Neuron (in vitro differentiated cells): ENCODE measurements at regions not wholly inside any gene's neighbourhood (a gene's known extent, or its start where the extent isn't known, plus 50 kb on each side); places are given as distances from the start of the nearest gene placed in this dataset.

Experiments
- H2AFZ ChIP-seq: one replicate; pipeline ENCODE4 v1.6.1; 2013; ENCODE audit warnings: low read depth, mild to moderate bottlenecking, inconsistent platforms, low read length, moderate library complexity
- H3K27me3 ChIP-seq: one replicate; pipeline ENCODE4 v1.6.1; 2013; ENCODE audit warnings: low read length; ENCODE audit not compliant: insufficient read depth
- H3K36me3 ChIP-seq: one replicate; pipeline ENCODE4 v1.6.1; 2013; ENCODE audit warnings: low read length; ENCODE audit not compliant: insufficient read depth
- H3K4me1 ChIP-seq: one replicate; pipeline ENCODE4 v1.6.1; 2013; ENCODE audit warnings: low read length; ENCODE audit not compliant: insufficient read depth
- H3K4me3 ChIP-seq: 2 replicates; pipeline ENCODE4 v1.5.1; 2013; ENCODE audit warnings: mild to moderate bottlenecking, low read length, moderate library complexity
- H3K9me3 ChIP-seq: one replicate; pipeline ENCODE4 v1.6.1; 2013; ENCODE audit warnings: low read length

GRCh38 chr16:16905850-16906249 is 526.9 kb downstream of the NPIPA7 start:
- H3K4me3 ChIP-seq, result no peak overlapping the region
- no peaks in the 10 kb centered on the region for H3K4me1 ChIP-seq
- no peak overlapping the region for H2AFZ ChIP-seq
- H3K36me3 ChIP-seq, result no peaks in the 10 kb centered on the region
- H3K27me3 ChIP-seq, result no peaks in the 10 kb centered on the region
- H3K9me3 ChIP-seq, result no peaks in the 10 kb centered on the region

GRCh38 chr16:16907089-16907488 is 528.1 kb downstream of the NPIPA7 start:
- H2AFZ ChIP-seq, result no peak overlapping the region
- H3K27me3 ChIP-seq, result no peaks in the 10 kb centered on the region
- H3K4me1 ChIP-seq, result no peaks in the 10 kb centered on the region
- H3K4me3 ChIP-seq, result no peak overlapping the region
- H3K36me3 ChIP-seq, result no peaks in the 10 kb centered on the region
- H3K9me3 ChIP-seq, result no peaks in the 10 kb centered on the region

GRCh38 chr16:16908077-16908476 is 529.1 kb downstream of the NPIPA7 start:
- no peaks in the 10 kb centered on the region for H3K36me3 ChIP-seq

GRCh38 chr16:16909126-16909525 is 530.2 kb downstream of the NPIPA7 start:
- Histone ChIP-seq H3K4me1 (no peaks in the 10 kb centered on the region), H3K36me3 (no peaks in the 10 kb centered on the region), H3K4me3 (no peak overlapping the region), H3K27me3 (no peaks in the 10 kb centered on the region), H2AFZ (no peak overlapping the region), H3K9me3 (no peaks in the 10 kb centered on the region)

More at GRCh38 chr16:16908077-16908476, 529.1 kb downstream of the NPIPA7 start:
- H3K4me3 ChIP-seq, result no peak overlapping the region
- H3K4me1 ChIP-seq, result no peaks in the 10 kb centered on the region
- H2AFZ ChIP-seq, result no peak overlapping the region
- H3K27me3 ChIP-seq, result no peaks in the 10 kb centered on the region
- no peaks in the 10 kb centered on the region for H3K9me3 ChIP-seq

GRCh38 chr16:16910666-16911065 is 531.7 kb downstream of the NPIPA7 start:
- no peaks in the 10 kb centered on the region for H3K4me1 ChIP-seq
- no peaks in the 10 kb centered on the region for H3K27me3 ChIP-seq
- no peak overlapping the region for H3K4me3 ChIP-seq
- H2AFZ ChIP-seq, result no peak overlapping the region
- no peaks in the 10 kb centered on the region for H3K36me3 ChIP-seq
- no peaks in the 10 kb centered on the region for H3K9me3 ChIP-seq

- Histone ChIP-seq H3K4me1 (no peaks in the 10 kb centered on the region), H2AFZ (no peak overlapping the region), H3K9me3 (no peaks in the 10 kb centered on the region), H3K36me3 (no peaks in the 10 kb centered on the region), H3K27me3 (no peaks in the 10 kb centered on the region), H3K4me3 (no peak overlapping the region)
Observed at GRCh38 chr16:16915771-16916170, 536.8 kb downstream of the NPIPA7 start.

GRCh38 chr16:16917191-16917785 is 538.3 kb downstream of the NPIPA7 start:
- H3K4me3 ChIP-seq, result no peak overlapping the region
- H3K27me3 ChIP-seq, result no peaks in the 10 kb centered on the region
- H3K36me3 ChIP-seq, result no peaks in the 10 kb centered on the region
- H3K9me3 ChIP-seq, result no peaks in the 10 kb centered on the region
- H3K4me1 ChIP-seq, result no peaks in the 10 kb centered on the region
- no peak overlapping the region for H2AFZ ChIP-seq

GRCh38 chr16:16923479-16923878 is 544.5 kb downstream of the NPIPA7 start:
- Histone ChIP-seq H3K36me3 (no peaks in the 10 kb centered on the region), H3K4me1 (no peaks in the 10 kb centered on the region), H3K9me3 (no peaks in the 10 kb centered on the region), H2AFZ (no peak overlapping the region), H3K27me3 (no peaks in the 10 kb centered on the region), H3K4me3 (no peak overlapping the region)

- H3K36me3 ChIP-seq, result no peaks in the 10 kb centered on the region
- H2AFZ ChIP-seq, result no peak overlapping the region
- H3K4me1 ChIP-seq, result no peaks in the 10 kb centered on the region
- no peak overlapping the region for H3K4me3 ChIP-seq
- H3K9me3 ChIP-seq, result no peaks in the 10 kb centered on the region
- no peaks in the 10 kb centered on the region for H3K27me3 ChIP-seq
Observed at GRCh38 chr16:16924613-16925012, 545.7 kb downstream of the NPIPA7 start.

- Histone ChIP-seq H3K4me3 (no peak overlapping the region), H3K4me1 (no peaks in the 10 kb centered on the region), H2AFZ (no peak overlapping the region), H3K27me3 (no peaks in the 10 kb centered on the region), H3K9me3 (no peaks in the 10 kb centered on the region), H3K36me3 (no peaks in the 10 kb centered on the region)
Observed at GRCh38 chr16:16925432-16925831, 545.3 kb downstream of the XYLT1 start.

GRCh38 chr16:16928532-16929109 is 542.1 kb downstream of the XYLT1 start:
- Histone ChIP-seq H3K4me3 (no peak overlapping the region), H3K9me3 (no peaks in the 10 kb centered on the region), H3K27me3 (no peaks in the 10 kb centered on the region), H3K4me1 (no peaks in the 10 kb centered on the region), H3K36me3 (no peaks in the 10 kb centered on the region), H2AFZ (no peak overlapping the region)

- Histone ChIP-seq H3K27me3 (no peaks in the 10 kb centered on the region), H3K36me3 (no peaks in the 10 kb centered on the region), H3K9me3 (no peaks in the 10 kb centered on the region), H2AFZ (no peak overlapping the region), H3K4me1 (no peaks in the 10 kb centered on the region), H3K4me3 (no peak overlapping the region)
Observed at GRCh38 chr16:16930309-16931000, 540.3 kb downstream of the XYLT1 start.

GRCh38 chr16:16933861-16934260 is 536.9 kb downstream of the XYLT1 start:
- no peaks in the 10 kb centered on the region for H3K9me3 ChIP-seq
- H3K4me1 ChIP-seq, result no peaks in the 10 kb centered on the region
- no peak overlapping the region for H3K4me3 ChIP-seq
- no peak overlapping the region for H2AFZ ChIP-seq
- no peaks in the 10 kb centered on the region for H3K36me3 ChIP-seq
- no peaks in the 10 kb centered on the region for H3K27me3 ChIP-seq
